HCT116 (cell line): ENCODE measurements at regions not wholly inside any gene's neighbourhood (a gene's known extent, or its start where the extent isn't known, plus 50 kb on each side); places are given as distances from the start of the nearest gene placed in this dataset.

ENCODE experiments used
- ATF3 ChIP-seq: IDR thresholded peaks from 2 replicates; pipeline ENCODE4 v1.6.1; 2012
- CTCF ChIP-seq, 3 experiments: fragments of 200-600 bp in 1 of 3; sonication (generic) in 1 of 3; IDR thresholded peaks in 2 of 3; conservative IDR thresholded peaks in 1 of 3; 2 replicates each; pipeline ENCODE4 v1.5.1; 2012 to 2017; ENCODE audit warnings: low read depth in 2 of 3, low read length in 2 of 3, antibody characterized with exemption in 1 of 3, borderline replicate concordance in 1 of 3, control low read depth in 1 of 3, mild to moderate bottlenecking in 1 of 3, mixed read lengths in 1 of 3, mixed run types in 1 of 3, moderate library complexity in 1 of 3; ENCODE audit not compliant: insufficient read depth in 1 of 3
- ELF1 ChIP-seq: IDR thresholded peaks from 2 replicates; pipeline ENCODE4 v1.6.1; 2012; ENCODE audit warnings: low read depth, borderline replicate concordance
- EZH2 ChIP-seq: fragments of 200-600 bp; sonication (generic); IDR thresholded peaks from 2 replicates; pipeline ENCODE4 v1.6.1; 2017; ENCODE audit warnings: antibody characterized with exemption, mixed run types
- EZH2phosphoT487 ChIP-seq: fragments of 200-600 bp; IDR thresholded peaks from 2 replicates; pipeline ENCODE4 v1.6.1; 2018; ENCODE audit warnings: antibody characterized with exemption, borderline replicate concordance
- MAX ChIP-seq: IDR thresholded peaks from 2 replicates; pipeline ENCODE4 v1.6.1; 2012
- POLR2A ChIP-seq: IDR thresholded peaks from 2 replicates; pipeline ENCODE4 v1.7.0; 2011; ENCODE audit warnings: borderline replicate concordance; ENCODE audit not compliant: insufficient read depth, insufficient read length; ENCODE audit errors: extremely low read depth
- POLR2AphosphoS5 ChIP-seq: IDR thresholded peaks from 2 replicates; pipeline ENCODE4 v1.6.1; 2011; ENCODE audit warnings: mild to moderate bottlenecking, low read depth, low read length, moderate library complexity
- RAD21 ChIP-seq: IDR thresholded peaks from 2 replicates; pipeline ENCODE4 v1.6.1; 2012; ENCODE audit warnings: low read depth, mild to moderate bottlenecking
- REST ChIP-seq: IDR thresholded peaks from 2 replicates; pipeline ENCODE4 v1.6.1; 2012; ENCODE audit warnings: low read depth
- SIN3A ChIP-seq: IDR thresholded peaks from 2 replicates; pipeline ENCODE4 v1.6.1; 2012; ENCODE audit warnings: low read depth
- SP1 ChIP-seq: IDR thresholded peaks from 2 replicates; pipeline ENCODE4 v1.6.1; 2012; ENCODE audit warnings: low read depth
- SRF ChIP-seq: IDR thresholded peaks from 2 replicates; pipeline ENCODE4 v1.6.1; 2012; ENCODE audit warnings: low read depth
- ZBTB33 ChIP-seq: IDR thresholded peaks from 2 replicates; pipeline ENCODE4 v1.6.1; 2011; ENCODE audit warnings: mild to moderate bottlenecking, low read length, moderate library complexity; ENCODE audit not compliant: insufficient replicate concordance; ENCODE audit errors: extremely low read depth

GRCh38 chr5:97694091-97694490 is 511.0 kb upstream of the RIOK2 start:
- TF ChIP-seq CTCF (IDR thresholded peaks at IDR 0.05 in 2 of 3, conservative IDR thresholded peaks at IDR 0.05 in 1 of 3; ENCODE audit: borderline replicate concordance in 1 of 3, insufficient read depth in 1 of 3, low read depth in 2 of 3, low read length in 2 of 3) (no peak), POLR2AphosphoS5 (no peak), RAD21 (no peak), SP1 (no peak), SRF (no peak), MAX (no peak), EZH2 (no peak), POLR2A (no peak), ELF1 (no peak), EZH2phosphoT487 (no peak), REST (no peak), SIN3A (no peak), ZBTB33 (no peak), ATF3 (no peak)
